Keratinocyte (primary cell): ENCODE measurements at regions not wholly inside any gene's neighbourhood (a gene's known extent, or its start where the extent isn't known, plus 50 kb on each side); places are given as distances from the start of the nearest gene placed in this dataset.

Source experiments
- CTCF ChIP-seq, 3 experiments: IDR thresholded peaks in 1 of 3; conservative IDR thresholded peaks in 1 of 3; optimal IDR thresholded peaks in 1 of 3; 2 replicates in 2 of 3; 3 replicates in 1 of 3; pipeline versions ENCODE3 to v1.5.1; 2011; ENCODE audit warnings: low read length in 3 of 3, mild to moderate bottlenecking in 3 of 3, moderate library complexity in 2 of 3, control low read depth in 1 of 3, inconsistent platforms in 1 of 3; ENCODE audit not compliant: insufficient read depth in 2 of 3; ENCODE audit errors: extremely low read depth in 1 of 3
- EZH2 ChIP-seq: IDR thresholded peaks from one replicate; pipeline ENCODE4 v1.6.1; 2012; ENCODE audit warnings: inconsistent platforms, mild to moderate bottlenecking, low read length, moderate library complexity

GRCh38 chr3:72359743-72360142, 488.5 kb downstream of the SHQ1 start:
- no peak for TF ChIP-seq CTCF (optimal IDR thresholded peaks at IDR 0.05 in 1 of 3, IDR thresholded peaks at IDR 0.05 in 1 of 3, conservative IDR thresholded peaks at IDR 0.05 in 1 of 3; ENCODE audit: extremely low read depth in 1 of 3, insufficient read depth in 2 of 3, low read length in 3 of 3)
- TF ChIP-seq EZH2 = no peak
